ENCODE measurements at regions not wholly inside any gene's neighbourhood (a gene's known extent, or its start where the extent isn't known, plus 50 kb on each side); places are given as distances from the start of the nearest gene placed in this dataset.

GRCh38 chr2:102967451-102967850, 205.6 kb downstream of the TMEM182 start:
- DNase-seq = peak; percentile 68

- DNase-seq = no peak
These were observed 206.5 kb downstream of the TMEM182 start for GRCh38 chr2:102968375-102968774.

DNA sequence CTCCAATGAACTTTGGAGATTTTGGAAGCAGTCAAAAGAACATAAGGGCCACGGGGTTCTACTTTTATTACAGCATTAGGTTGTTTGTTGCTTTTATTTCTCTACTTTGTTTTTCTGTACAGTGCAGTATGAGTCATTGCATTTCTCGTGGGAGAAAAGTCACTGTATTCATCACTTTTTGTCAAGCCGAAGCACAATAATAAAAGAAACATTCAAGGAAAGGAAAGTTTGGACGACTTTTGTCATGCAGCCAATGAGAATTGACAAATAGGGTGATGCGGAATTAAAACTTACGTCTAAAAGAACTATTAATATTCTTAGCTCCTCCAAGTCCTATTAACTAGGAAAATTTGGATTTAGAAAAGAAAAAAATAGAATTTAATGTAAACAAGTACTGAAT, 209.9 kb downstream of the TMEM182 start:
- no peak for DNase-seq

DNA sequence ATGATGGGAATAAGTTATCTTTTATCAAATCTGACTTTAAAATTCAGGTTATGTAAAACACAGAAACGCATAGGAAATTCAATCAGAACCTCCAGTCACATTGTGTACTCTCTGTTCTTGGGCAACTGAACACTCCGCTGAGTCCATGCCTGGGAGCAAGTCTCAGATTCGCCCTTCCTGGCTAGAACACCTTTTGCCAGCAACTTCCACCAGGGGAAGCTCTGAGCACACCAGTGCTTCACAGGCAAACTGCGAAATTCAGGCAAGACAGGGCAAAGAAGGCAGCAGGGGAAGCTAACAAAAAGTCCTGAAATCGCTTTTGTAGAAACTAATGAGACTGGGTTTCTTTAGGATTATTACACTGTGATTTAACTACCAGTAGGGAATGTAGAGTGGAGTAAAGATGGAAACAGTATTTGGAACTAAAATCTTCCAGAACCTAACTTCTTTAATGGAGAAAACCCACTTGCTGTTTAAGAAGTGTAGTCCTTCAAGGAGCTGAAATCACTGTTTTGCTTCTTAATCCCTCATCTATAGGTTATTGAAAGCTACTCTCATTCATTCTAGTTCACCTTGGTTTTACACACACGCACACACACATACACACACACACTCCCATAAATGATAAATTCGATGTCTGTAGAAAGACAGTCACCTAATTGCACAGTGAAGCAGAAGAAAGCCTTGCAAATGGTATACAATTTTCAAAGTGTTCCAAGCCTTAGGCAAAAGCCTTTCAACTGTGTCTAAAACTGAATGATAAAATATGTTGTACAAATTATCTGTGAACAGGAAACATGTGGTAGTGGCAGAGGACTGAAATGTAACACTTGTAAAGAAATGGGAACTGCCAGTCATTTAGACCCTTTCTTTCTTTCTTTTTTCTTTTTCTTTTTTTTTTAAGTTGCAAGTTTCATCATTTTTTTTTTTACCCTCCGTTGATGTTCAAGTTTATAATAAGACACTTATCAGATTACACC, 214.5 kb downstream of the TMEM182 start:
- peak; percentile 10 for DNase-seq

DNA sequence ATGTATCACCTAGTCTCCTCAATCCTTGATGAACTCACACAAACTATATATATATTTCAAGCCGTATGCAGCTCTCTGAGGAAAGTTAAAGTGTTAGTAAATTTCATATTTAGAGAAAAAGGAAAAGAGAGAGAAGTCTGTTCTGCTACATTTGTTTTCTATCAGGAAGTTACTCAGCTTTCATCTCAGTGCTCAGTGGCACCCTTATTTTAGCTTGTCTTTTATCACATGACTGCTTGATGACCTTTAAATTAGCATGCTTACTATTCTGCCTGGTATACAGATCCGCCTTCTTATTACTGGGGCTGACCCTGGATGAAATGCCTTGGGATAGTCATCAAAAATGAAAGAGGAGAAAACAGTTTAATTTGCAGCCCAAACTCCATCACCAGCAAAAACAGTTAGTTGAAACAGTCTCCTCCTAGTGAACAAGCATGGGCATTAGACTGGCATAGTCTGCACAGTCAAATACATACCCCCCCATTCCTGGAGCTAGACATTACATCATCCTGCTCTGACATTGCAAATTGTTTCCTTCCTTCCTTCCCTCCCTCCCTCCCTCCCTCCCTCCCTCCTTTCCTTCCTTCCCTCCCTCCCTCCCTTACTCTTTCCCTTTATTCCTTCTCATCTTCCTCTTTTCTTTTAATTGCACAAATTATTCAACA, 215.7 kb downstream of the TMEM182 start:
- DNase-seq = no peak

GRCh38 chr2:102978091-102978490, 216.3 kb downstream of the TMEM182 start:
- DNase-seq = no peak

GRCh38 chr2:102979429-102979828, 217.6 kb downstream of the TMEM182 start:
- DNase-seq = no peak

DNA sequence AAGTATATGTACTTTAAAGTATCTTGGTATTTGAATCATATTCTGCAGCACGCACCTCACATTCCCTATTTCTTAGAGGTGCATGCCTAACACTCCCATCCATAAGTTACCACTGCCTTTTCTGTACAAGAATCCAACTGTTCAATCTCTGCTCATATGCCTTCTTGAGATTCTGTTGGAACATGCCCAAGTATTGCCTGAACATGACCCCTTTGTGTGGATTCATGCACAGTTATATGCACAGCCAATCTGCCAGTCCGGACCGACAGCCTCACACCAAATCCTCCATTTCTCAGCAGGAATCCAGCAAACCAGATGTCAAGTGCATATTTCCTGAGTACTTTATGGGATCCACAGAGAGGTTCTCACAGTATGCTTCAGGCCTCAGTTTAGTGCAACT, 222.0 kb downstream of the TMEM182 start:
- no peak for DNase-seq

- no peak for DNase-seq
These were observed 225.1 kb downstream of the TMEM182 start for GRCh38 chr2:102986826-102987490.

GRCh38 chr2:102992607-102993006, 230.8 kb downstream of the TMEM182 start:
- DNase-seq = no peak

- no peak for DNase-seq
These were observed 238.1 kb downstream of the TMEM182 start for GRCh38 chr2:102999958-103000357.

DNA sequence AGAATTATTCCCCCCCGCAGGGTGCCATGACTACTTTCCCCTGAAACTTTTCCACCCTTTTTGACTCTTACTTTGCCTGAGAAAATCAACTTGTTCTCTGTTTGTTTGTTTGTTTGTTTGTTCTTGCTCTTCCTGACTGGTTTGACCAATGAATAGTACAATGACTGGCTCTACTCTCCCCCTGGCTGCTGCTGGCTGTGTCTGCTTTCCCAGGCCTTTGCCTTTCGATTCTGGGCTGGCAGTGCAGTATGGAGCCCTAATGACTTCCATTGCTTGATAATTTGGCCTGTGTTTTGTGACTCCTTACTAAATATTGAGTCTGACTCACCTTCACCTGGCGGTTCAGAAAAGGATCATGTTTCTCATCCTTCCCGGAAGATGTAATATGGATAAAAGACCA, 241.1 kb downstream of the TMEM182 start:
- DNase-seq = no peak

DNA sequence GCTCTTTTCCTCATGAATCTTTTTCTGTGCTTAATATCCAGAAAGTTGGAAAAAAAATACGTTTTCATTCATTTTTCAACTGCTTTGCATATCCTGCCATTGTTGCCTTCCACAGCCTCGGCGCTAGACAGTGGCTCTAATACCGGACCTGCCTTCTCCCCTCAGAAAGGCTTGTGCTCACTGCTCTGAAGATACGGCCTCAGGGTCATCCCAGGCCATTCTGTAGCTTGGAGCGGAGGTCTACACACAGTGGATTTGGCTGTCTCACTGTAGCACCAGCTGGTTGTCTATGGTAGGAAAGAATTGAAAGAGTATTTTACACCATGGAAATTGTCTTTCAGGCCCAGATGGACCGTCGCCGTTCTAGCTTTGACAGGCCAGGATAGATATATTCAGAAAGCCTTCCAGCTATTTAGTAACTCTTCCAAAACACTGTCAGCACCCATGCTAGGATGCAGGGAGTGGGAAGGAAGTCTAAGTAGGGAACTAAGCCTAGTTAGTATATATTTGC, 242.0 kb downstream of the TMEM182 start:
- DNase-seq = no peak

GRCh38 chr2:103004426-103004942, 242.7 kb downstream of the TMEM182 start:
- no peak for DNase-seq

DNA sequence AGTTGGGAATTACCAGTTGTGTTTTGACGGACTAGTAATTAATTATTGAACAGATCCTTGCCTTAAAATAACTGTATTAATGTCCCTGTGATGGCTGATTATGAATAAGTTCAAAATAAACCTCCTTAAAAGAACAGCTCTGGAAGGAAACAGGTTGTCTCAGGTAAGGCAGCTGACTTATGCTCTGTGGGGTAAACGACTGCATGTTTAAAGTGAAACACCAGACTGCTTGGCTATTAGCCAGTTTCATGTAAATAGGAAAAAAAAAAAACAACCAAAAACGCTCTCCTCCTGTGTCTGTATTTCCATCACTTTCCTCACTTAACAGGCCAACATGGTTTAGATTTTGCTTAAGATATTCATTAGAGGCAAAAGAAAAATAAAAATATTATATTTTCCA, 243.6 kb downstream of the TMEM182 start:
- DNase-seq = no peak

GRCh38 chr2:103007086-103007485, 245.3 kb downstream of the TMEM182 start:
- DNase-seq = no peak

DNA sequence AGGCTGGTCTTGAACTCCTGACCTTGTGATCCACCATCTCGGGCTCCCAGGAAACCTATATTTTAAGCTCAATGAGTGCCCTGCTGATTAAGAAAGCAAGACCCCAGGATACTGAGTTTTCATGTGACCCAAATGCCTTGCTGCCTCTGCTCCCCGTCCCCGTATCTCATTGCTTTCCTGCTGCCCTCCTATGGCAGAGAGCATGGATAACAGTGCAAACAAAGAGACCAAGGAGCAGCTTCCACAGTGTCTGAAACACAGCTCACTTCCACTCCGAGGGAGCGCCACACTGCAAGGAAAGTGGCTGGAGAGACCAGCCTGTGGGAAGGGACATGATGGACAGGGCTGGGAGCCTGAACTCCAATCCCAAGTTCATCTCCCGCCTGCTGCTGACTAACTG, 246.8 kb downstream of the TMEM182 start:
- DNase-seq = no peak

GRCh38 chr2:103009871-103010270, 248.0 kb downstream of the TMEM182 start:
- DNase-seq = no peak

- DNase-seq = no peak
These were observed 248.5 kb downstream of the TMEM182 start for GRCh38 chr2:103010306-103010705.

DNA sequence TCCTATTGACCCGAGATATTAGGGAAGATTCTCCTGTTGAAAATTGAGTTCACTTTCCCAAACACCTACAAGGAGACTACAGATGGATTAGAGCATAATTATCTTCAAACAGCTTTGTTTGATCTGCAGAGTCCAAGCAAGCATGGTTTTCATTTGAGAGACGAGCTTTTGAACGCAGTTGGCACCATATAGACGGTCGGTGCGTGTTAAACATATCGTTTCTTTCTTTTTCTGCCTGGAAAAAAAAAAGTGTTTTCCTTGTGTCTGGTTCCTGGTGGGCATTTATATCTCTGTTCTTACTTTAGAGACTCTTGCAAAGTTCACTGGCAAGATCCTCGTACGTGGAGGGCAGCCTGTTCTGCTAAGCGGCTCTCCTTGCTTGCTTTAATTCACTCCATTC, 248.9 kb downstream of the TMEM182 start:
- DNase-seq = no peak

DNA sequence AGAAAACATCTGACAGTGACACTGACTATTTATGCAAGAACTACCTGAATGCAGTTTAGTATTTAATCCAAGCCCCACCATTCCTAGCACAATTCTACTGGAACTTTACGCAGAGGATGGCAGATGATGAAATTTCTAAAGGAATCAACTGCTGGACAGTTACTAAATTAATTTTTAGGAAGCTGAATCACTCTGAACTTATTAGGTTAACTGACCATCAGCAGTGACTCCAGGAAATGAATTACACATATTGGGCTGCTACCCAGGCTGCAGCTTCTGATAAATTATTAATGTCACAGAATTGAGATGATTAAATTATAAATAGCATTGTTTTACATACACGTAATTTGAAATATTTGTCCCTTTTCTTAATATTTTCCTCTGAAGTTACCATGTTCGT, 250.8 kb downstream of the TMEM182 start:
- DNase-seq = no peak

- no peak for DNase-seq
These were observed 263.2 kb downstream of the TMEM182 start for GRCh38 chr2:103025056-103025455.

- no peak for DNase-seq
These were observed 266.4 kb downstream of the TMEM182 start for GRCh38 chr2:103028181-103028580.

Measured in fibroblast of skin of abdomen (primary cell).